KMS-11 (cell line): ENCODE measurements at regions not wholly inside any gene's neighbourhood (a gene's known extent, or its start where the extent isn't known, plus 50 kb on each side); places are given as distances from the start of the nearest gene placed in this dataset.
"Not testable (repeated sequence)": the region's sequence is repeated elsewhere in the genome, so short reads cannot be mapped to it uniquely, and the experiment has no call there.

Experiments
- H2AFZ ChIP-seq: fragments of 200-600 bp; sonication (generic); 2 replicates; pipeline ENCODE4 v1.6.1; 2016; ENCODE audit warnings: antibody characterized with exemption, mixed run types, low read depth
- H3K27ac ChIP-seq: fragments of 200-600 bp; sonication (generic); 2 replicates; pipeline ENCODE4 v1.6.1; 2016; ENCODE audit warnings: mild to moderate bottlenecking, mixed run types
- H3K27me3 ChIP-seq: fragments of 200-600 bp; sonication (generic); 2 replicates; pipeline ENCODE4 v1.6.1; 2017; ENCODE audit warnings: mild to moderate bottlenecking, low read depth, mixed run types, moderate library complexity; ENCODE audit not compliant: insufficient read depth
- H3K36me3 ChIP-seq: fragments of 200-600 bp; sonication (generic); 2 replicates; pipeline ENCODE4 v1.6.1; 2017; ENCODE audit warnings: mild to moderate bottlenecking, mixed run types; ENCODE audit not compliant: insufficient read depth
- H3K4me1 ChIP-seq: fragments of 200-600 bp; sonication (generic); 2 replicates; pipeline ENCODE4 v1.6.1; 2016; ENCODE audit warnings: mild to moderate bottlenecking, low read depth, mixed run types; ENCODE audit not compliant: poor library complexity, severe bottlenecking
- H3K4me2 ChIP-seq: fragments of 200-600 bp; sonication (generic); 2 replicates; pipeline ENCODE4 v1.7.0; 2016; ENCODE audit warnings: mild to moderate bottlenecking, mixed run types
- H3K4me3 ChIP-seq: fragments of 200-600 bp; sonication (generic); IDR thresholded peaks from 2 replicates; pipeline ENCODE4 v1.6.1; 2017; ENCODE audit warnings: low read depth, low read length, mixed read lengths; ENCODE audit not compliant: insufficient read depth
- H3K79me2 ChIP-seq: fragments of 200-600 bp; sonication (generic); 2 replicates; pipeline ENCODE4 v1.6.1; 2016; ENCODE audit warnings: low read depth, mixed run types; ENCODE audit not compliant: insufficient read depth
- H3K9ac ChIP-seq: fragments of 200-600 bp; sonication (generic); 2 replicates; pipeline ENCODE4 v1.6.1; 2016; ENCODE audit warnings: mild to moderate bottlenecking, mixed run types
- H4K20me1 ChIP-seq: fragments of 200-600 bp; sonication (generic); 2 replicates; pipeline ENCODE4 v1.6.1; 2016; ENCODE audit warnings: mild to moderate bottlenecking, mixed run types; ENCODE audit not compliant: insufficient read depth
- CTCF ChIP-seq: fragments of 200-600 bp; sonication (generic); conservative IDR thresholded peaks from 2 replicates; pipeline ENCODE4 v1.6.1; 2017; ENCODE audit warnings: low read depth, mild to moderate bottlenecking, antibody characterized with exemption, low read length, moderate library complexity, mixed read lengths

DNA sequence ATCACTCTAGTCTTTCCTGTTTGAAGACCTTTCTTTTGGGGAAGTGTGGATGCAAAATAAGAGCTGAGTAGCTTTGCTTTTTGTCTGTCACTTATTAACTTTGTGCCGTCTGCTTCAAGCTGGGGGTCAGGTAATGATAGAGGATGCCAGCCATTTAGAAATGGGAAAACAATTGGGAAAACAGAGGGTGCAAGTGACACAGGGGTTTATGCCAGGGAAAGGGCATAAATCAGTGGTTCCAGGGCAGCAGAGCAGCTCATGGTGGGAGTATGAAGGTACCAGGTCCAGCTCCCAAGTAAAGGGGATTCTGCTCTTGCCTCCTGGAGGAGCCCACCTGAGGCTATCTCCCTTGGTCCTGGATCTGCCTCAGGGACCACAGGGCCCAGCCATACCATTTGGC is 91.9 kb upstream of the GPR50 start:
- Histone ChIP-seq H3K4me2 (no peak overlapping the region), H3K4me3 (no peak overlapping the region), H3K4me1 (no peaks in the 10 kb centered on the region), H3K9ac (no peak overlapping the region), H3K36me3 (no peaks in the 10 kb centered on the region), H4K20me1 (no peaks in the 10 kb centered on the region), H3K79me2 (no peaks in the 10 kb centered on the region), H3K27ac (no peak overlapping the region), H3K27me3 (no peaks in the 10 kb centered on the region), H2AFZ (no peak overlapping the region)
- no peak for TF ChIP-seq CTCF

DNA sequence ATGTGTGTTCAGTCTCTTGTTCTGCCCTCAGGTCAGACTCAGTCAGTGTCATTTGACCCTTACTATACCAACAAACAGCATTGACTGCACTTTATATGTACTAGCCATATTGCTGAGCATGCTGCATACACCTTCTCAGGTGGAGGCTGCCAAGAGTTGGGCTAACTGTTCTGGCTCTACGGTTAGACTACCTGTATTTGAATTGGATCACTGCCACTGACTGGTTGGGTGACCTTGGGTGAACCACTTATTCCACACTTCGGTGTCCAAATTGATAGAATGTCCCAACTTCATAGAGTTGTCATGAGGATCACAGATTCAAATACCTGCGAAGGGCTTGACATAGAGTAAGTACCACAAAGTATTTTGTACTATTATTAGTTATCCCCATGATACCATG is 91.2 kb upstream of the GPR50 start:
- no peak overlapping the region for H3K4me2 ChIP-seq
- H3K36me3 ChIP-seq: no peaks in the 10 kb centered on the region
- H4K20me1 ChIP-seq: no peaks in the 10 kb centered on the region
- no peaks in the 10 kb centered on the region for H3K79me2 ChIP-seq
- H3K4me1 ChIP-seq: no peaks in the 10 kb centered on the region
- no peak for TF ChIP-seq CTCF
- H3K27ac ChIP-seq: no peak overlapping the region
- H3K4me3 ChIP-seq: no peak overlapping the region
- H2AFZ ChIP-seq: no peak overlapping the region
- H3K9ac ChIP-seq: no peak overlapping the region
- H3K27me3 ChIP-seq: no peaks in the 10 kb centered on the region

GRCh38 chrX:151088221-151088620 is 88.2 kb upstream of the GPR50 start:
- H3K36me3 ChIP-seq: no peaks in the 10 kb centered on the region
- H3K4me2 ChIP-seq: no peak overlapping the region
- no peak for TF ChIP-seq CTCF
- H3K4me1 ChIP-seq: no peaks in the 10 kb centered on the region
- no peak overlapping the region for H3K4me3 ChIP-seq
- no peak overlapping the region for H2AFZ ChIP-seq
- no peak overlapping the region for H3K9ac ChIP-seq
- no peaks in the 10 kb centered on the region for H4K20me1 ChIP-seq
- H3K79me2 ChIP-seq: no peaks in the 10 kb centered on the region
- H3K27me3 ChIP-seq: no peaks in the 10 kb centered on the region
- H3K27ac ChIP-seq: no peak overlapping the region

- Histone ChIP-seq H3K36me3 (no peaks in the 10 kb centered on the region), H3K79me2 (no peaks in the 10 kb centered on the region), H3K9ac (no peak overlapping the region), H3K27ac (no peak overlapping the region), H3K27me3 (no peaks in the 10 kb centered on the region), H2AFZ (no peak overlapping the region), H4K20me1 (no peaks in the 10 kb centered on the region), H3K4me1 (no peaks in the 10 kb centered on the region), H3K4me3 (no peak overlapping the region), H3K4me2 (no peak overlapping the region)
- TF ChIP-seq CTCF: no peak
These were observed 77.4 kb upstream of the GPR50 start for GRCh38 chrX:151099001-151099400.

GRCh38 chrX:151100799-151101198 is 75.6 kb upstream of the GPR50 start:
- no peak overlapping the region for H3K4me3 ChIP-seq
- no peak overlapping the region for H3K27ac ChIP-seq
- no peaks in the 10 kb centered on the region for H3K27me3 ChIP-seq
- no peaks in the 10 kb centered on the region for H3K36me3 ChIP-seq
- H4K20me1 ChIP-seq: no peaks in the 10 kb centered on the region
- H3K79me2 ChIP-seq: no peaks in the 10 kb centered on the region
- H3K4me1 ChIP-seq: no peaks in the 10 kb centered on the region
- no peak for TF ChIP-seq CTCF
- H3K9ac ChIP-seq: no peak overlapping the region
- H2AFZ ChIP-seq: no peak overlapping the region
- H3K4me2 ChIP-seq: no peak overlapping the region

- not testable (repeated sequence) for H3K27ac ChIP-seq, H3K79me2 ChIP-seq, H3K9ac ChIP-seq, H3K36me3 ChIP-seq, H3K4me3 ChIP-seq, H4K20me1 ChIP-seq, H2AFZ ChIP-seq, H3K4me2 ChIP-seq, H3K4me1 ChIP-seq, H3K27me3 ChIP-seq
These were observed 63.2 kb upstream of the GPR50 start for GRCh38 chrX:151113200-151113599.
